ENCODE measurements at regions not wholly inside any gene's neighbourhood (a gene's known extent, or its start where the extent isn't known, plus 50 kb on each side); places are given as distances from the start of the nearest gene placed in this dataset.

DNA sequence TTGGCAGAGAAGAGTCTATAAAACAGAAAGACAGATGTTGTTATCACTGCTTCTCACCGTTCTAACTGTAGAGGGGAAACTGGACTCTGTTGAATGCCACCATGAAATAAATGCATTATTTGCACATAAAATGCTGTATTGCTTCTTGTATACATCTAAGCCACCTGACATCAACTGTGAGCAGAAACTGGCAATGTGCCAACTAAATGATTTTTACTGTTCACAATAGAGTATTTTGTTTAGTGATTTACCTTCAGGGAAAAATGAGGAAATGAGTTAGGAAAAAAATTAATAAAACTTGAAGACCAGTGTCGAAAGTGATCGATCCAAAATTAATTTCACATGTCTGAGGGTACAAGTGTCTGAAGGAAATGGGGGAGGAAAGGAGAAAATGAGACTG, 65.9 kb upstream of the TNIP3 start:
- DNase-seq (ENCODE audit: low read depth, low spot score), result no peak
- TF ChIP-seq, protein P1, sequence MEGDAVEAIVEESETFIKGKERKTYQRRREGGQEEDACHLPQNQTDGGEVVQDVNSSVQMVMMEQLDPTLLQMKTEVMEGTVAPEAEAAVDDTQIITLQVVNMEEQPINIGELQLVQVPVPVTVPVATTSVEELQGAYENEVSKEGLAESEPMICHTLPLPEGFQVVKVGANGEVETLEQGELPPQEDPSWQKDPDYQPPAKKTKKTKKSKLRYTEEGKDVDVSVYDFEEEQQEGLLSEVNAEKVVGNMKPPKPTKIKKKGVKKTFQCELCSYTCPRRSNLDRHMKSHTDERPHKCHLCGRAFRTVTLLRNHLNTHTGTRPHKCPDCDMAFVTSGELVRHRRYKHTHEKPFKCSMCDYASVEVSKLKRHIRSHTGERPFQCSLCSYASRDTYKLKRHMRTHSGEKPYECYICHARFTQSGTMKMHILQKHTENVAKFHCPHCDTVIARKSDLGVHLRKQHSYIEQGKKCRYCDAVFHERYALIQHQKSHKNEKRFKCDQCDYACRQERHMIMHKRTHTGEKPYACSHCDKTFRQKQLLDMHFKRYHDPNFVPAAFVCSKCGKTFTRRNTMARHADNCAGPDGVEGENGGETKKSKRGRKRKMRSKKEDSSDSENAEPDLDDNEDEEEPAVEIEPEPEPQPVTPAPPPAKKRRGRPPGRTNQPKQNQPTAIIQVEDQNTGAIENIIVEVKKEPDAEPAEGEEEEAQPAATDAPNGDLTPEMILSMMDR (IDR thresholded peaks at IDR 0.05; ENCODE audit: low read depth, low read length), result no peak
- ChIA-PET POLR2A (no interaction called here), CTCF (no interaction called here)
- no peaks in the 10 kb centered on the region for H3K27me3 ChIP-seq (ENCODE audit: control insufficient read depth, insufficient read depth, low read length)
- no peaks in the 10 kb centered on the region for H3K9me3 ChIP-seq (ENCODE audit: control insufficient read depth, insufficient read depth, low read length)
- no peak overlapping the region for H3K27ac ChIP-seq (ENCODE audit: low read depth, low read length)
- no peak overlapping the region for H3K4me3 ChIP-seq (ENCODE audit: low read depth, low read length)

DNA sequence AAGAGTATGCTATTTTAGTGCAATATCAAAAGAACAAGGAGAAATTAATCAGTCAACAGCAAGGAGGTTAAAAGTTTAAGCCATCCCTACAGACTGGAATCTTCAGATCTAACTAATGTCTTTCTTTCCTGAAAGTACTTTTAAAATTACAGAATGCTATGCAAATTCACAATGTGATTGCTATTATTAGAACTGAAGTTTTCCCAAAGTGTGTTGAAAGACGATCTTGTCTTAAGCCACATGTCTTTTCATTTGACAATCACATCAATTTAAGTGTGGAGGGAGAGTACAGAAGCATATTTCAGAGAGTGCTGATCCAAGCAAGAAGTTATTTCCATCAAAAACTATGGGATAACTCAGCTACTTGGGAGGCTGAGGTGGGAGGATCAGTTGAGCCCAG, 64.7 kb upstream of the TNIP3 start:
- H3K27ac ChIP-seq (ENCODE audit: low read depth, low read length), result no peak overlapping the region
- ChIA-PET CTCF (interaction anchor here (0.6 to 0.9 kb wide), 2 partner anchors 29 to 37 kb away, joined by 3 to 4 read pairs; no protein-coding TSS in a partner anchor), POLR2A (no interaction called here)
- TF ChIP-seq, protein P1 (IDR thresholded peaks at IDR 0.05; ENCODE audit: low read depth, low read length), result no peak
- no peak overlapping the region for H3K4me3 ChIP-seq (ENCODE audit: low read depth, low read length)
- no peaks in the 10 kb centered on the region for H3K27me3 ChIP-seq (ENCODE audit: control insufficient read depth, insufficient read depth, low read length)
- H3K9me3 ChIP-seq (ENCODE audit: control insufficient read depth, insufficient read depth, low read length), result no peaks in the 10 kb centered on the region
- DNase-seq (ENCODE audit: low read depth, low spot score), result no peak

- H3K4me3 ChIP-seq (ENCODE audit: low read depth, low read length), result no peak overlapping the region
- H3K9me3 ChIP-seq (ENCODE audit: control insufficient read depth, insufficient read depth, low read length), result no peaks in the 10 kb centered on the region
- H3K27ac ChIP-seq (ENCODE audit: low read depth, low read length), result no peak overlapping the region
- no peaks in the 10 kb centered on the region for H3K27me3 ChIP-seq (ENCODE audit: control insufficient read depth, insufficient read depth, low read length)
- TF ChIP-seq, protein P1 (IDR thresholded peaks at IDR 0.05; ENCODE audit: low read depth, low read length), result no peak
- DNase-seq (ENCODE audit: low read depth, low spot score), result no peak
- CTCF ChIA-PET, result interaction anchor here (1.1 kb wide), 2 partner anchors 25 to 34 kb away, joined by 3 to 4 read pairs; no protein-coding TSS in a partner anchor
- POLR2A ChIA-PET, result no interaction called here
These were observed 63.2 kb upstream of the TNIP3 start for GRCh38 chr4:121227341-121227792.

DNA sequence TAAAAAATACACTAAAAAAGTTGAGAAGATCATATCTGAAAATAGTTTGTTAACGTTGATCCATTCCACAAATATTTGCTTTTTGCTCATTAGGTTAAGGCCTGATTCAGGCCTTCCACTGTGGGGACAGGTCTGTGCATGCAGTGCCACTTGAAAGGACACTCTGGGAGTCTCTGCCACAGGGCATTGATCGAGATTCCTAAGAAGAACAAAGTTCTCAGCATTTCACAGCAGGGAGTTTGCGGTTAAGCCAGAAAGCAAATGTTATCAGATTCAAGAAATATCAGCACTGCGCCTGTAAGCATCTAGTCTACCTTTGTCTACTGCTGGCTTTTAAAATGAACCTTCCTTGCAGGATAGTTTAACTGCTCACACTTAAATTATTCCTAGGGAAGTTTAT, 62.2 kb upstream of the TNIP3 start:
- POLR2A ChIA-PET, result no interaction called here

DNA sequence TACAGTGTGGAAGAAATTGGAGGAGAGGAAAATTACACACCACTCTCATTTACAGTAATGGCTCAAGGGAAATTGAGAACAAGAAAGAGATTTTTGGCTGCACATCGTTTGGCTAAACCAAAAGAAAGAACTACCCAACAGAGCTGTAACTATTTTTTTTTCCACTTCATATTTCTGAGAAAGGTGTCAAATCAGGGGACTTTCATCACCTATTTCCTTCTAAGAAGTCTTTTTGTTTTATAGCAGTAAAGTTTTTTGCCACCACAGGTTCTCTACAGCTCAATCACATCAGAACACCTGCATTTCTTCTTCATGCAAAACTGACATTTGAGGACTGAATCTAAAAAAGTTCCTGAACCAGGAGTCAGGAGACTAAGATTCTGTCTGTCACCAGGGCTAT, 57.5 kb upstream of the TNIP3 start:
- TF ChIP-seq, protein P1 (IDR thresholded peaks at IDR 0.05; ENCODE audit: low read depth, low read length), result no peak
- Histone ChIP-seq H3K27ac (ENCODE audit: low read depth, low read length) (no peak overlapping the region), H3K4me3 (ENCODE audit: low read depth, low read length) (no peak overlapping the region), H3K9me3 (ENCODE audit: control insufficient read depth, insufficient read depth, low read length) (no peaks in the 10 kb centered on the region), H3K27me3 (ENCODE audit: control insufficient read depth, insufficient read depth, low read length) (no peaks in the 10 kb centered on the region)
- DNase-seq (ENCODE audit: low read depth, low spot score), result no peak
- ChIA-PET POLR2A (no interaction called here), CTCF (interaction anchor here (0.8 to 4.5 kb wide), 2 partner anchors 23 to 29 kb away, joined by 4 to 38 read pairs; no protein-coding TSS in a partner anchor)

More for the DNA sequence above, 62.2 kb upstream of the TNIP3 start:
- no peaks in the 10 kb centered on the region for H3K27me3 ChIP-seq (ENCODE audit: control insufficient read depth, insufficient read depth, low read length)
- no peak for DNase-seq (ENCODE audit: low read depth, low spot score)
- TF ChIP-seq, protein P1 (IDR thresholded peaks at IDR 0.05; ENCODE audit: low read depth, low read length), result no peak
- CTCF ChIA-PET, result no interaction called here
- no peaks in the 10 kb centered on the region for H3K9me3 ChIP-seq (ENCODE audit: control insufficient read depth, insufficient read depth, low read length)
- H3K4me3 ChIP-seq (ENCODE audit: low read depth, low read length), result no peak overlapping the region
- H3K27ac ChIP-seq (ENCODE audit: low read depth, low read length), result no peak overlapping the region
